Left ventricle myocardium inferior (tissue), 1 donor: ENCODE measurements at regions not wholly inside any gene's neighbourhood (a gene's known extent, or its start where the extent isn't known, plus 50 kb on each side); places are given as distances from the start of the nearest gene placed in this dataset.
"Not testable (repeated sequence)": the region's sequence is repeated elsewhere in the genome, so short reads cannot be mapped to it uniquely, and the experiment has no call there.

Experiments used
- DNase-seq: peaks from one replicate; pipeline ENCODE4 v3.0.0-alpha.2; 2020
- H3K27ac ChIP-seq: fragments of 200-600 bp; replicated peaks from 2 replicates; pipeline ENCODE4 v1.8.0; 2021
- H3K27me3 ChIP-seq: fragments of 200-600 bp; 2 replicates; pipeline ENCODE4 v1.8.0; 2021; ENCODE audit warnings: low read depth
- H3K36me3 ChIP-seq: fragments of 200-600 bp; 2 replicates; pipeline ENCODE4 v1.8.0; 2021
- H3K4me1 ChIP-seq: fragments of 200-600 bp; 2 replicates; pipeline ENCODE4 v1.8.0; 2021
- H3K4me3 ChIP-seq: fragments of 200-600 bp; 2 replicates; pipeline ENCODE4 v1.8.0; 2021; ENCODE audit warnings: mild to moderate bottlenecking, moderate library complexity
- H3K9me3 ChIP-seq: fragments of 200-600 bp; replicated peaks from 2 replicates; pipeline ENCODE4 v1.8.0; 2021
- CTCF ChIP-seq: fragments of 200-600 bp; IDR thresholded peaks from 2 replicates; pipeline ENCODE4 v1.8.0; 2021; ENCODE audit warnings: antibody characterized with exemption, mild to moderate bottlenecking, borderline replicate concordance
- intact Hi-C: fragments of 100-400 bp; cut with micrococcal nuclease; formaldehyde crosslinking; loops from one replicate; pipeline ENCODE4 v1.11.0; 2022
- donor health status: DM: no; HTN: yes; CAD: no; lungs with severe emphysema.

GRCh38 chr12:127964717-127965116 is 302.3 kb upstream of the TMEM132C start:
- Histone ChIP-seq H3K27ac (no peak overlapping the region), H3K27me3 (no peaks in the 10 kb centered on the region), H3K4me1 (no peaks in the 10 kb centered on the region), H3K4me3 (no peak overlapping the region), H3K9me3 (peaks cover 16% of the 10 kb centered on the region), H3K36me3 (no peaks in the 10 kb centered on the region)
- no peak for DNase-seq
- intact Hi-C loops: no loop called here
- TF ChIP-seq CTCF: peak; percentile 27

GRCh38 chr12:127966331-127966730 is 300.6 kb upstream of the TMEM132C start:
- no peak overlapping the region for H3K4me3 ChIP-seq
- intact Hi-C loops: no loop called here
- DNase-seq: no peak

GRCh38 chr12:127970491-127970890 is 296.5 kb upstream of the TMEM132C start:
- no peak overlapping the region for H3K4me3 ChIP-seq
- no peak for TF ChIP-seq CTCF
- intact Hi-C loops: no loop called here
- H3K36me3 ChIP-seq: no peaks in the 10 kb centered on the region
- H3K27me3 ChIP-seq: no peaks in the 10 kb centered on the region
- H3K27ac ChIP-seq: no peak overlapping the region
- H3K9me3 ChIP-seq: peaks cover 16% of the 10 kb centered on the region
- H3K4me1 ChIP-seq: no peaks in the 10 kb centered on the region
- no peak for DNase-seq

More at GRCh38 chr12:127966331-127966730, 300.6 kb upstream of the TMEM132C start:
- H3K27ac ChIP-seq: no peak overlapping the region
- no peak for TF ChIP-seq CTCF
- no peaks in the 10 kb centered on the region for H3K36me3 ChIP-seq
- H3K4me1 ChIP-seq: no peaks in the 10 kb centered on the region
- no peaks in the 10 kb centered on the region for H3K27me3 ChIP-seq
- H3K9me3 ChIP-seq: peaks cover 16% of the 10 kb centered on the region

- H3K4me3 ChIP-seq: no peak overlapping the region
- H3K36me3 ChIP-seq: no peaks in the 10 kb centered on the region
- intact Hi-C loops: no loop called here
- H3K9me3 ChIP-seq: peaks cover 9% of the 10 kb centered on the region
- no peak for TF ChIP-seq CTCF
- peaks cover 15% of the 10 kb centered on the region for H3K27me3 ChIP-seq
- no peak overlapping the region for H3K27ac ChIP-seq
- DNase-seq: no peak
- H3K4me1 ChIP-seq: no peaks in the 10 kb centered on the region
Observed at GRCh38 chr12:127980585-127980984, 286.4 kb upstream of the TMEM132C start.

GRCh38 chr12:127981875-127982274 is 285.1 kb upstream of the TMEM132C start:
- Histone ChIP-seq H3K27ac (no peak overlapping the region), H3K4me3 (no peak overlapping the region), H3K4me1 (no peaks in the 10 kb centered on the region), H3K9me3 (no peaks in the 10 kb centered on the region), H3K36me3 (no peaks in the 10 kb centered on the region), H3K27me3 (peaks cover 6% of the 10 kb centered on the region)
- intact Hi-C loops: no loop called here
- no peak for TF ChIP-seq CTCF
- DNase-seq: no peak

GRCh38 chr12:127983213-127983791 is 283.7 kb upstream of the TMEM132C start:
- H3K36me3 ChIP-seq, DNase-seq, H3K9me3 ChIP-seq, H3K4me3 ChIP-seq, H3K27me3 ChIP-seq, H3K4me1 ChIP-seq, H3K27ac ChIP-seq, intact Hi-C loops: not testable (repeated sequence)
